ENCODE measurements at regions not wholly inside any gene's neighbourhood (a gene's known extent, or its start where the extent isn't known, plus 50 kb on each side); places are given as distances from the start of the nearest gene placed in this dataset.
"Not testable (repeated sequence)": the region's sequence is repeated elsewhere in the genome, so short reads cannot be mapped to it uniquely, and the experiment has no call there.

GRCh38 chr5:79886925-79887655 lies 104.0 kb downstream of the MTX3 start:
- no peaks in the 10 kb centered on the region for H3K27me3 ChIP-seq (ENCODE audit: control insufficient read depth, insufficient read depth, low read length)
- H3K9ac ChIP-seq (ENCODE audit: low read length), result no peak overlapping the region
- no peaks in the 10 kb centered on the region for H3K36me3 ChIP-seq (ENCODE audit: control insufficient read depth, insufficient read depth, low read length)
- H3K4me1 ChIP-seq (ENCODE audit: control insufficient read depth, insufficient read depth, low read length), result no peaks in the 10 kb centered on the region
- no peak overlapping the region for H3K4me3 ChIP-seq (ENCODE audit: low read length)
- H3K27ac ChIP-seq (ENCODE audit: low read depth, low read length), result no peak overlapping the region

GRCh38 chr5:79886456-79886855 lies 104.6 kb downstream of the MTX3 start:
- Histone ChIP-seq H3K27ac (ENCODE audit: low read depth, low read length) (no peak overlapping the region), H3K4me3 (ENCODE audit: low read length) (no peak overlapping the region), H3K9ac (ENCODE audit: low read length) (no peak overlapping the region), H3K27me3 (ENCODE audit: control insufficient read depth, insufficient read depth, low read length) (no peaks in the 10 kb centered on the region), H3K36me3 (ENCODE audit: control insufficient read depth, insufficient read depth, low read length) (no peaks in the 10 kb centered on the region), H3K4me1 (ENCODE audit: control insufficient read depth, insufficient read depth, low read length) (no peaks in the 10 kb centered on the region)

- not testable (repeated sequence) for H3K4me1 ChIP-seq (ENCODE audit: control insufficient read depth, insufficient read depth, low read length); H3K4me3 ChIP-seq (ENCODE audit: low read length); H3K9ac ChIP-seq (ENCODE audit: low read length); H3K27ac ChIP-seq (ENCODE audit: low read depth, low read length); H3K27me3 ChIP-seq (ENCODE audit: control insufficient read depth, insufficient read depth, low read length); H3K36me3 ChIP-seq (ENCODE audit: control insufficient read depth, insufficient read depth, low read length)
These were observed 111.2 kb downstream of the MTX3 start for GRCh38 chr5:79879880-79880279.

GRCh38 chr5:79878721-79879336 lies 112.2 kb downstream of the MTX3 start:
- H3K27ac ChIP-seq (ENCODE audit: low read depth, low read length), result no peak overlapping the region
- H3K4me1 ChIP-seq (ENCODE audit: control insufficient read depth, insufficient read depth, low read length), result no peaks in the 10 kb centered on the region
- no peaks in the 10 kb centered on the region for H3K27me3 ChIP-seq (ENCODE audit: control insufficient read depth, insufficient read depth, low read length)
- no peaks in the 10 kb centered on the region for H3K36me3 ChIP-seq (ENCODE audit: control insufficient read depth, insufficient read depth, low read length)
- no peak overlapping the region for H3K4me3 ChIP-seq (ENCODE audit: low read length)
- H3K9ac ChIP-seq (ENCODE audit: low read length), result no peak overlapping the region

- H3K27ac ChIP-seq (ENCODE audit: low read depth, low read length), result no peak overlapping the region
- H3K36me3 ChIP-seq (ENCODE audit: control insufficient read depth, insufficient read depth, low read length), result no peaks in the 10 kb centered on the region
- H3K4me1 ChIP-seq (ENCODE audit: control insufficient read depth, insufficient read depth, low read length), result no peaks in the 10 kb centered on the region
- no peak overlapping the region for H3K4me3 ChIP-seq (ENCODE audit: low read length)
- H3K27me3 ChIP-seq (ENCODE audit: control insufficient read depth, insufficient read depth, low read length), result no peaks in the 10 kb centered on the region
- no peak overlapping the region for H3K9ac ChIP-seq (ENCODE audit: low read length)
These were observed 112.9 kb downstream of the MTX3 start for GRCh38 chr5:79878136-79878679.

- Histone ChIP-seq H3K27ac (ENCODE audit: low read depth, low read length) (no peak overlapping the region), H3K9ac (ENCODE audit: low read length) (no peak overlapping the region), H3K4me1 (ENCODE audit: control insufficient read depth, insufficient read depth, low read length) (no peaks in the 10 kb centered on the region), H3K27me3 (ENCODE audit: control insufficient read depth, insufficient read depth, low read length) (no peaks in the 10 kb centered on the region), H3K36me3 (ENCODE audit: control insufficient read depth, insufficient read depth, low read length) (no peaks in the 10 kb centered on the region), H3K4me3 (ENCODE audit: low read length) (no peak overlapping the region)
These were observed 114.6 kb downstream of the MTX3 start for GRCh38 chr5:79876456-79876855.

GRCh38 chr5:79875230-79875629 lies 115.8 kb downstream of the MTX3 start:
- Histone ChIP-seq H3K27ac (ENCODE audit: low read depth, low read length) (no peak overlapping the region), H3K36me3 (ENCODE audit: control insufficient read depth, insufficient read depth, low read length) (no peaks in the 10 kb centered on the region), H3K4me1 (ENCODE audit: control insufficient read depth, insufficient read depth, low read length) (no peaks in the 10 kb centered on the region), H3K9ac (ENCODE audit: low read length) (no peak overlapping the region), H3K27me3 (ENCODE audit: control insufficient read depth, insufficient read depth, low read length) (no peaks in the 10 kb centered on the region), H3K4me3 (ENCODE audit: low read length) (no peak overlapping the region)

GRCh38 chr5:79873187-79873586 lies 117.9 kb downstream of the MTX3 start:
- H3K27ac ChIP-seq (ENCODE audit: low read depth, low read length), result no peak overlapping the region
- no peak overlapping the region for H3K9ac ChIP-seq (ENCODE audit: low read length)
- H3K4me3 ChIP-seq (ENCODE audit: low read length), result no peak overlapping the region
- H3K27me3 ChIP-seq (ENCODE audit: control insufficient read depth, insufficient read depth, low read length), result no peaks in the 10 kb centered on the region
- H3K36me3 ChIP-seq (ENCODE audit: control insufficient read depth, insufficient read depth, low read length), result no peaks in the 10 kb centered on the region
- H3K4me1 ChIP-seq (ENCODE audit: control insufficient read depth, insufficient read depth, low read length), result no peaks in the 10 kb centered on the region

GRCh38 chr5:79872291-79872690 lies 118.8 kb downstream of the MTX3 start:
- no peaks in the 10 kb centered on the region for H3K27me3 ChIP-seq (ENCODE audit: control insufficient read depth, insufficient read depth, low read length)
- H3K4me1 ChIP-seq (ENCODE audit: control insufficient read depth, insufficient read depth, low read length), result no peaks in the 10 kb centered on the region
- no peaks in the 10 kb centered on the region for H3K36me3 ChIP-seq (ENCODE audit: control insufficient read depth, insufficient read depth, low read length)
- no peak overlapping the region for H3K27ac ChIP-seq (ENCODE audit: low read depth, low read length)
- H3K4me3 ChIP-seq (ENCODE audit: low read length), result no peak overlapping the region
- no peak overlapping the region for H3K9ac ChIP-seq (ENCODE audit: low read length)

GRCh38 chr5:79871364-79872120 lies 119.5 kb downstream of the MTX3 start:
- no peaks in the 10 kb centered on the region for H3K27me3 ChIP-seq (ENCODE audit: control insufficient read depth, insufficient read depth, low read length)
- H3K36me3 ChIP-seq (ENCODE audit: control insufficient read depth, insufficient read depth, low read length), result no peaks in the 10 kb centered on the region
- no peak overlapping the region for H3K9ac ChIP-seq (ENCODE audit: low read length)
- H3K27ac ChIP-seq (ENCODE audit: low read depth, low read length), result no peak overlapping the region
- H3K4me1 ChIP-seq (ENCODE audit: control insufficient read depth, insufficient read depth, low read length), result no peaks in the 10 kb centered on the region
- H3K4me3 ChIP-seq (ENCODE audit: low read length), result no peak overlapping the region

GRCh38 chr5:79868163-79868670 lies 122.8 kb downstream of the MTX3 start:
- H3K27ac ChIP-seq (ENCODE audit: low read depth, low read length), result no peak overlapping the region
- no peak overlapping the region for H3K4me3 ChIP-seq (ENCODE audit: low read length)
- no peaks in the 10 kb centered on the region for H3K36me3 ChIP-seq (ENCODE audit: control insufficient read depth, insufficient read depth, low read length)
- no peak overlapping the region for H3K9ac ChIP-seq (ENCODE audit: low read length)
- no peaks in the 10 kb centered on the region for H3K4me1 ChIP-seq (ENCODE audit: control insufficient read depth, insufficient read depth, low read length)
- H3K27me3 ChIP-seq (ENCODE audit: control insufficient read depth, insufficient read depth, low read length), result no peaks in the 10 kb centered on the region

GRCh38 chr5:79865579-79865978 lies 125.5 kb downstream of the MTX3 start:
- Histone ChIP-seq H3K9ac (ENCODE audit: low read length) (no peak overlapping the region), H3K27me3 (ENCODE audit: control insufficient read depth, insufficient read depth, low read length) (no peaks in the 10 kb centered on the region), H3K36me3 (ENCODE audit: control insufficient read depth, insufficient read depth, low read length) (no peaks in the 10 kb centered on the region)

More at GRCh38 chr5:79865579-79865978, 125.5 kb downstream of the MTX3 start:
- H3K4me3 ChIP-seq (ENCODE audit: low read length), result no peak overlapping the region
- H3K27ac ChIP-seq (ENCODE audit: low read depth, low read length), result no peak overlapping the region
- H3K4me1 ChIP-seq (ENCODE audit: control insufficient read depth, insufficient read depth, low read length), result no peaks in the 10 kb centered on the region

Data from rectal smooth muscle tissue (tissue), 1 donor.